ENCODE measurements at regions not wholly inside any gene's neighbourhood (a gene's known extent, or its start where the extent isn't known, plus 50 kb on each side); places are given as distances from the start of the nearest gene placed in this dataset.
"Not testable (repeated sequence)": the region's sequence is repeated elsewhere in the genome, so short reads cannot be mapped to it uniquely, and the experiment has no call there.

GRCh38 chr6:14290772-14291330, 173.3 kb downstream of the CD83 start:
- no peak for DNase-seq (ENCODE audit: low read depth)

DNA sequence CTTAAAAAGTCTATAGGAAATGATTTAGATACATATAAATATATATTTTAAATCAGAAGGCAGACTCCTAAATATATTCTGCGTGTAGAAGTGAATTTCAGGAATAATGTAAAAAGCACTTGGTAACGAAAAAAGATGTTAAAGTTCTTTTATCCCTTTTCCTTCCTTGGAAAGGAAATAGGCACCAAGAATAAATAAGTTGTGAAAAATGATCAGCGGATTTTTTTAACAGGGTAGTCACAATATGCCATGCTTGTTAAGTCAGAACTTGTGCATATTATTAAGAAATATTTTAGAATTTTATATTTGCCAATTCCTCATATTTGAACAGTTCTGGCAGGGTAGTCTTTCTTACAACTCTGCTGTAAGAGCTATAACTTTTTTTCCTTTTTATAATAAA, 173.8 kb downstream of the CD83 start:
- no peak for DNase-seq (ENCODE audit: low read depth)

DNA sequence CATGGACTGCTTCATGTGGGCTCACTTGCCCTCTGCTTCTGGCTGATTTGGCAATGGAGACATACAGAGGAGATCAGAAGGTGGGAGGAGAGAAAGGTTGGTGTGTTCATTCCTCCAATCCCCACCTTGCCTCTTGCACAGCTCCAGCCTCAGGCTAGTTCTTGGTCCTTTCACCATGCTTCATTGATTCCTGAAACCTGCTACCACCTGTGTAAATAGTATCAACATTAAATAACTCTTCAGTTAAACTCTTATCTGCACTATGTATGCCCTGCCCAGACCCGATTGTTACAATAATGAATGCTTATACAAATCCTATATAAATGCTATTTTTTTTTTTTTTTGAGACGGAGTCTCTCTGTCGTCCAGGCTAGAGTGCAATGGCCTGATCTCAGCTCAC, 174.5 kb downstream of the CD83 start:
- no peak for DNase-seq (ENCODE audit: low read depth)

GRCh38 chr6:14294270-14294951, 176.8 kb downstream of the CD83 start:
- DNase-seq (ENCODE audit: low read depth): no peak

DNA sequence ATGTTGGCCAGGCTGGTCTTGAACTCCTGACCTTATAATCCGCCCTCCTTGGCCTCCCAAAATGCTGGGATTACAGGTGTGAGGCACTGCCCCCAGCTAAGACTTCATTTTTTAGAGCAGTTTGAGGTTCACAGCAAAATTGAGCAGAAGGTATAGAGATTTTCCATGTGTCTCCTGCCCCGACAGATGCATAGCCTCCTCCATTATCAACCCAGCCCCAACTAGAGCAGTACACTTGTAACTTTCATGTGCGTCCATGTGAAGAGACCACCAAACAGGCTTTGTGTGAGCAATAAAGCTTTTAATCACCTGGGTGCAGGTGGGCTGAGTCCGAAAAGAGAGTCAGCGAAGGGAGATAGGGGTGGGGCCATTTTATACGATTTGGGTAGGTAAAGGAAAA, 179.1 kb downstream of the CD83 start:
- not testable (repeated sequence) for DNase-seq (ENCODE audit: low read depth)

DNA sequence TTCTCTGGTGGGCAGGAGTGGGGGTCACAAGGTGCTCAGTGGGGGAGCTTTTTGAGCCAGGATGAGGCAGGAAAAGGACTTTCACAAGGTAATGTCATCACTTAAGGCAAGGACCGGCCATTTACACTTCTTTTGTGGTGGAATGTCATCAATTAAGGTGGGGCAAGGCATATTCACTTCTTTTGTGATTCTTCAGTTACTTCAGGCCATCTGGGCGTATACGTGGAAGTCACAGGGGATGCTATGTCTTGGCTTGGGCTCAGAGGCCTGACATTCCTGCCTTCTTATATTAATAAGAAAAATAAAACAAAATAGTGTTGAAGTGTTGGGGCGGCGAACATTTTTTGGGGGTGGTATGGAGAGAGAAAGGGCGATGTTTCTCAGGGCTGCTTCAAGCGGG, 179.5 kb downstream of the CD83 start:
- not testable (repeated sequence) for DNase-seq (ENCODE audit: low read depth)

- DNase-seq (ENCODE audit: low read depth): not testable (repeated sequence)
Measured at GRCh38 chr6:14300189-14300588, 182.6 kb downstream of the CD83 start.

GRCh38 chr6:14300721-14301120, 183.1 kb downstream of the CD83 start:
- not testable (repeated sequence) for DNase-seq (ENCODE audit: low read depth)

DNA sequence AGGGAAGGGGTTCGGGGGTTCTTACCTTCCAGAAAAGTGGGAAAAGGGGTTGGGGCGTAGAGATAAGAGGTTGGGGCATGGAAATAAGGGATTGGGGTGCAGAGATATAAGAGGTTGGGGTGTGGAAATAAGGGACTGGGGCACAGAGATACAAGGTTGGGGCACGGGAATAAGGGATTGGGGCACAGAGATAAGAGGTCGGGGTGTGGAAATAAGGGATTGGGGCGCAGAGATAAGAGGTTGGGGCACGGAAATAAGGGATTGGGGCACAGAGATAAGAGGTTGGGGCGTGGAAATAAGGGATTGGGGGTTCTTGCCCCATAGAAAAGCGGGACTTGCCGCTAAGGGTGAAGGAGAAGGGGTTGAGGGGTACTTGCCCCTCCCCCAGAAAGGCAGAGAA, 183.9 kb downstream of the CD83 start:
- not testable (repeated sequence) for DNase-seq (ENCODE audit: low read depth)

DNA sequence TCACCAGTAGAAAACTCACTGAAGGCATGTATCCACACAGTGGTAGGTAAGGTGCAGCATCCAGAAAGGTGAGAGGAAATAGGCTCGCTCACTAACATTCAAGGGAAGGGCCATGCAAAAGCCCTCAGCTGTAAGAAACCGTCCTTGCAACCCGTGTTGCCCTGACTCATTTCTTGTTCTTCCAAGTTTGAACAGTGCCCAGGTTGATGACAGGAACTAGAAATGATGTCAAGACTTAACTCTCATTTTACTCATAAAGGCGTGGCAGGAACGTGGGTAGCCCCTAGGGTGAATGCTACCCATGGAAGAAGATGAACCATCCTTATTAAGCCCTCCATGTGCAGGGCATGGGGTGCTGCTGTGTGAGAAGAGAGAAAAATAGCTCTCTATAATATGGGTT, 187.6 kb downstream of the CD83 start:
- no peak for DNase-seq (ENCODE audit: low read depth)

DNA sequence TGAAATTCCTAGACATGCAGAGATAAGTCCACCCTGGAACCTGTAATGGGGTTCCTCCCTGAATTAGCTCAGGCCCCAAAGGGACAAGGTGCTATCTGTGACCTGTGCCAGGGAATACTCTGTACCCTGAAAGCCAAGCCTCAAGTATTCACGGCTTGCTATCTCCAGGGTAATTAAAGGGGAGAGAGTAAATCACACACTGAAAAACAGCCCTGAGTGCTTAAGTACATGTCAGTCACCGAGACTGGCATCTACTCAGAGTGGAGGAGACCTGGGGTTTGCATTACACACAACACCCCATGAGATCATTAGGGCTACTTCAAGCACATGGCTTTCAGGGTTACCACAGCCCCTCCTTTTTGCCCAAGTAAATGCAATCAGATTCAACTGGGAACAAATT, 188.1 kb downstream of the CD83 start:
- no peak for DNase-seq (ENCODE audit: low read depth)

DNA sequence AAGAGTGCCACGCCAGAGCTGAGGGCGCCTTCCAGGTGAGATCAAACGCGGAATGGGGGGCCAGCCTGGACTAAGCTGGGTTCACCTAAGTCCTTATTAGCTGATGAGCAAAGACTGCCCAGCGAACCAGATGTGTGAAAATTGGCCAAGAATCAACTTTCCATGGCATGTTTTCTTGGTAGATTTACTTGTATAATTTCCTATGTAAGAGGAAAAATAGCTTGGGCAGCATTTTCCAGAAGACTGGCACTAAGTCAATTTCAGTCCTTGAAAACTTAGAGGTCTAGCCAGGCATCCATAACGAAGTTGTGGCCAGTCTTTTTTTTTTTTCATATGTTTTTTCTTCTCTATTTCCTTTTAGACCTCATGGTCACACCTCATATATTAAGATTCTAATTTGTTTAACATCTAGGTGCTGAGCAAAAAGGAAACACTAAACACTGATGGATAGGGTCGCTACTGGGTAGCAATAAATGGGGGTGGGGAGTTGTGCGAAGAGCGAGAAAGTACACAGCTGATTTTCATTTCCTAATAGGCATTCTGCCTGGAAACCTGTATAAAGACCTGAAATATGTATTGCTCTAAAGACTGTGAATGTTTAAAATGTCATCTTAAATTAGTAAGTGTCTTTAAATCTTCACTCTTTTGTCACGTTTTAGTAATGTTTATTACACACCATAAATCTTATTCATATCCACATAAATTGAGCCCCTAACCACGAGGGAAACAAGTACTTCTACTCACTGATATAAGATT, 188.8 kb downstream of the CD83 start:
- DNase-seq (ENCODE audit: low read depth): no peak

GRCh38 chr6:14309516-14309915, 191.9 kb downstream of the CD83 start:
- DNase-seq (ENCODE audit: low read depth): no peak

DNA sequence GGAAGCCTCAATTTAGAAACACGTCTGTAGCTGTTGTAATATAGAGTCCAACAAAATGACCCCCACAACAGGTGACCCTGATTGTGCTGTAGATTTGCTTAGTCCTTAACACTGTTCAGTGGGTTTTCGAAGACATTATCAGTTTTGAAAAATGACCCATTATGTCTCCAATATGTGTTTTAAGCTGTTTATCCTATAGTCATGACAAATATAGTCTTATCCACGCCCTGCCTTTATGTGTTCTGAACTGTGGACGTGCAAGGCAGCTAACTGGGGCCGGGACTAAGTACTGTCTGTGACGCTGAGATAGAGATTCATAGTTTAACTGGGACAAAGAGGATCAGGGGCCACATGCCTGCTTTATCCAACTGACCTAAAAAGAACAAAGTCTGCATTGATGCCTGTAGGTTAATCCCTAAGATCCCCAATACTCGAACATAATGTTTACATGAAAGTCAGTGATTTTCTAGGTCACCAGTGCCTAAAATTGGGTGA, 192.4 kb downstream of the CD83 start:
- no peak for DNase-seq (ENCODE audit: low read depth)

- no peak for DNase-seq (ENCODE audit: low read depth)
Measured at GRCh38 chr6:14310960-14311359, 193.4 kb downstream of the CD83 start.

- no peak for DNase-seq (ENCODE audit: low read depth)
Measured at GRCh38 chr6:14312587-14312986, 195.0 kb downstream of the CD83 start.

- no peak for DNase-seq (ENCODE audit: low read depth)
Measured at GRCh38 chr6:14313248-14313647, 195.7 kb downstream of the CD83 start.

DNA sequence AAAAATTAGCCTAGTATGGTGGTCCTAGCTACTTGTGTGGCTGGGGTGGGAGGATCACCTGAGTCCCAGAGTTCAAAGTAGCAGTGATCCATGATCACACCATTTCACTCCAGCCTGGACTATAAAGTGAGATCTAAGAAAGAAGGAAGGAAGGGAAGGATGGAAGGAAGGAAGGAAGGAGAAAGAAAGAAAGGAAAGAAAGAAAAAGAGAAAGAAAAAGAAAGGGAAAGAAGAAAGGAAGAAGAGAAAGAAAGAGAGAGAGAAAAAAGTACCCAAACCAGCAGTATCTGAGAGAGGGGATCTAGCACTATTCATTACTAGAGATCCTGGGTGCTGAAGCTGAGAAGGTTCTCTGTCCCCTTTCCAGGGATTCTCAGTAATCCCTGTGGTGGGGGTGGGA, 197.8 kb downstream of the CD83 start:
- no peak for DNase-seq (ENCODE audit: low read depth)

DNA sequence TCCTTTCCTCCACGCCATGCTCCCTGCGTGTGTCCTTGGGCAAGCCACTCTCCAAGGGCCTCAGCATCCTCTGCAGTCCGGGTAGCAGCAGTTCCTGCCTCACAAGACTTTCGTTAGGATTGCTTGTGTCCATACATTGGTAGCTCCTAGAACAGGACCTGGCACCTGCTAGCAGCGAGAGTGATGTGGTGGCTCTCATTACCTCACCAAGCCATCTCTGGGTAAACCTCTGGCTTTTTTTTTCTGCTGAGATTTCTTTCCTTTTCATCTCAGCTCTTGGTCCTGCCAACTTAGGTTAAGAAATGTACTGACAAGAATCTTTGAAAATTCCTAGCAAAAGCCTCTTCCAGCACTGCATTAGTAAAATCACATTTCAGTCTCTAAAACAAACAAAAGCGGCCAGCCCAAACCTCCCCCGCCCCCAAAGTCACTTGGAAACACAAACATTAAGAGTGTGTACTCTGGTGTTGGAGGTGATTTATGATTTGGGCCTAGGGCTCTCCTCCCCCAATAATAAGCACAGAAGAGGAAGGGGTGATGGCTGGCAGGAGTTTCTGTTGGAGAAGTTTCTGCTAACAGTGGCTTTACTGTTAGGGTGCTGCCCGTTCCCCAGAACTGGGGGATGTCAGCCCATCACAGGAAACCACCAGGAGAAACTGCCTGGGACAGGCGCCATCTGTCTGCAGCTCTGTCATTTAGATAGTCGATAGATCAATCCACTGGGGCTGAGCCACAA, 199.2 kb downstream of the CD83 start:
- no peak for DNase-seq (ENCODE audit: low read depth)

DNA sequence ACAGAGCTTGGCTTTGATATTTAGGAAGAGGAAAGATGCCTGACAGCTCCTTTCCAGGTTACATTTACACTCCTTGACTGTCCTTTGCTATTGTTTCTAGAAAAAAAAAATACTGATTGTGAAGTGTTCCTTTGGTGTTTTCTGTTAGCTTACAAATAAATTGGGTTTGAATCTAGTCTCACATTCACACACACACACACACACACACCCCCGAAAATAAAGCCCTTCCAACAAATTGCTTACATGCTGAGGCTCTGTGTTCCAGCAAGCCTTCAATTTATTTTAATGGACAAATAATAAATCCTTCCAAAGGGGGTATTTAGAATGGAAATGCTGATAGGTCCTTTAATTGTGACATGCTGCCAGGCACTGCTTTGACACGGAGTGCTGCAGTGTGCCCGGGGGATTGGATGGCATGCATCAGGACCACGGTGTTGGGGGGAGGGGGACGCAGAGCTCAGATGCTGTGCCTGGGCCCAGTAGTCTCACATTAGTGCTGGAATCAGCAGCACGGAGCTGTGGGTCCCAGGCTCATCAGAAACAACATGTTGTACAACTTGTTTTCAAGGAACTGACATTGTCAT, 199.9 kb downstream of the CD83 start:
- no peak for DNase-seq (ENCODE audit: low read depth)

GRCh38 chr6:14320332-14320731, 202.8 kb downstream of the CD83 start:
- no peak for DNase-seq (ENCODE audit: low read depth)
